ENCODE measurements at regions not wholly inside any gene's neighbourhood (a gene's known extent, or its start where the extent isn't known, plus 50 kb on each side); places are given as distances from the start of the nearest gene placed in this dataset.

DNA sequence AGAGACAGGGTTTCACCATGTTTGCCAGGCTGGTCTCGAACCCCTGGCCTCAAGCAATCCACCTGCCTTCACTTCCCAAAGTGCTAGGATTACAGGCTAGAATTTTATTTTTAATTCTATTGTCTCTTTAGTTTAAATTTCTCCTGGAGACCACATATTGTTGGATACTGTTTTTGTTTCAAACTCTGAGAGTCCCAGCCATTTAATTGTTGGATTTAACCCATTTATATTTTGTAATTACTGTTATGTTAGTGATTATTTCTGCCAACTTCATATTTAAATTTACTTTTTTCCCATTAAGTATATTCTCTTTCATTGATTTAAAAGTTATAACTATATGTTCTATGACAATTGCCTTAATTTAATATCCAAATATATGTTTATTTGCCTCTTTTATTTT is 185.6 kb downstream of the ZNF248 start (continued):
- TF ChIP-seq, protein P1, sequence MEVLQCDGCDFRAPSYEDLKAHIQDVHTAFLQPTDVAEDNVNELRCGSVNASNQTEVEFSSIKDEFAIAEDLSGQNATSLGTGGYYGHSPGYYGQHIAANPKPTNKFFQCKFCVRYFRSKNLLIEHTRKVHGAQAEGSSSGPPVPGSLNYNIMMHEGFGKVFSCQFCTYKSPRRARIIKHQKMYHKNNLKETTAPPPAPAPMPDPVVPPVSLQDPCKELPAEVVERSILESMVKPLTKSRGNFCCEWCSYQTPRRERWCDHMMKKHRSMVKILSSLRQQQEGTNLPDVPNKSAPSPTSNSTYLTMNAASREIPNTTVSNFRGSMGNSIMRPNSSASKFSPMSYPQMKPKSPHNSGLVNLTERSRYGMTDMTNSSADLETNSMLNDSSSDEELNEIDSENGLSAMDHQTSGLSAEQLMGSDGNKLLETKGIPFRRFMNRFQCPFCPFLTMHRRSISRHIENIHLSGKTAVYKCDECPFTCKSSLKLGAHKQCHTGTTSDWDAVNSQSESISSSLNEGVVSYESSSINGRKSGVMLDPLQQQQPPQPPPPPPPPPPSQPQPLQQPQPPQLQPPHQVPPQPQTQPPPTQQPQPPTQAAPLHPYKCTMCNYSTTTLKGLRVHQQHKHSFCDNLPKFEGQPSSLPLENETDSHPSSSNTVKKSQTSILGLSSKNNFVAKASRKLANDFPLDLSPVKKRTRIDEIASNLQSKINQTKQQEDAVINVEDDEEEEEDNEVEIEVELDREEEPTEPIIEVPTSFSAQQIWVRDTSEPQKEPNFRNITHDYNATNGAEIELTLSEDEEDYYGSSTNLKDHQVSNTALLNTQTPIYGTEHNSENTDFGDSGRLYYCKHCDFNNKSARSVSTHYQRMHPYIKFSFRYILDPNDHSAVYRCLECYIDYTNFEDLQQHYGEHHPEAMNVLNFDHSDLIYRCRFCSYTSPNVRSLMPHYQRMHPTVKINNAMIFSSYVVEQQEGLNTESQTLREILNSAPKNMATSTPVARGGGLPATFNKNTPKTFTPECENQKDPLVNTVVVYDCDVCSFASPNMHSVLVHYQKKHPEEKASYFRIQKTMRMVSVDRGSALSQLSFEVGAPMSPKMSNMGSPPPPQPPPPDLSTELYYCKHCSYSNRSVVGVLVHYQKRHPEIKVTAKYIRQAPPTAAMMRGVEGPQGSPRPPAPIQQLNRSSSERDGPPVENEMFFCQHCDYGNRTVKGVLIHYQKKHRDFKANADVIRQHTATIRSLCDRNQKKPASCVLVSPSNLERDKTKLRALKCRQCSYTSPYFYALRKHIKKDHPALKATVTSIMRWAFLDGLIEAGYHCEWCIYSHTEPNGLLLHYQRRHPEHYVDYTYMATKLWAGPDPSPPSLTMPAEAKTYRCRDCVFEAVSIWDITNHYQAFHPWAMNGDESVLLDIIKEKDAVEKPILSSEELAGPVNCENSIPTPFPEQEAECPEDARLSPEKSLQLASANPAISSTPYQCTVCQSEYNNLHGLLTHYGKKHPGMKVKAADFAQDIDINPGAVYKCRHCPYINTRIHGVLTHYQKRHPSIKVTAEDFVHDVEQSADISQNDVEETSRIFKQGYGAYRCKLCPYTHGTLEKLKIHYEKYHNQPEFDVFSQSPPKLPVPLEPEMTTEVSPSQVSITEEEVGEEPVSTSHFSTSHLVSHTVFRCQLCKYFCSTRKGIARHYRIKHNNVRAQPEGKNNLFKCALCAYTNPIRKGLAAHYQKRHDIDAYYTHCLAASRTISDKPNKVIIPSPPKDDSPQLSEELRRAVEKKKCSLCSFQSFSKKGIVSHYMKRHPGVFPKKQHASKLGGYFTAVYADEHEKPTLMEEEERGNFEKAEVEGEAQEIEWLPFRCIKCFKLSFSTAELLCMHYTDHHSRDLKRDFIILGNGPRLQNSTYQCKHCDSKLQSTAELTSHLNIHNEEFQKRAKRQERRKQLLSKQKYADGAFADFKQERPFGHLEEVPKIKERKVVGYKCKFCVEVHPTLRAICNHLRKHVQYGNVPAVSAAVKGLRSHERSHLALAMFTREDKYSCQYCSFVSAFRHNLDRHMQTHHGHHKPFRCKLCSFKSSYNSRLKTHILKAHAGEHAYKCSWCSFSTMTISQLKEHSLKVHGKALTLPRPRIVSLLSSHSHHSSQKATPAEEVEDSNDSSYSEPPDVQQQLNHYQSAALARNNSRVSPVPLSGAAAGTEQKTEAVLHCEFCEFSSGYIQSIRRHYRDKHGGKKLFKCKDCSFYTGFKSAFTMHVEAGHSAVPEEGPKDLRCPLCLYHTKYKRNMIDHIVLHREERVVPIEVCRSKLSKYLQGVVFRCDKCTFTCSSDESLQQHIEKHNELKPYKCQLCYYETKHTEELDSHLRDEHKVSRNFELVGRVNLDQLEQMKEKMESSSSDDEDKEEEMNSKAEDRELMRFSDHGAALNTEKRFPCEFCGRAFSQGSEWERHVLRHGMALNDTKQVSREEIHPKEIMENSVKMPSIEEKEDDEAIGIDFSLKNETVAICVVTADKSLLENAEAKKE (CRISPR knock-in tag; IDR thresholded peaks at IDR 0.05): no peak
- TF ChIP-seq ZNF331 (CRISPR knock-in tag; IDR thresholded peaks at IDR 0.05; ENCODE audit: low read depth): no peak
- no peak for TF ChIP-seq POLR2AphosphoS5 (IDR thresholded peaks at IDR 0.05; ENCODE audit: low read depth)
- TF ChIP-seq ETS1 (IDR thresholded peaks at IDR 0.05): no peak
- no peak for TF ChIP-seq CTCF (conservative IDR thresholded peaks at IDR 0.05; ENCODE audit: low read depth in 2 of 2)
- no peak for TF ChIP-seq JUNB (IDR thresholded peaks at IDR 0.05; ENCODE audit: unreplicated experiment)
- no peak for TF ChIP-seq EZH2 (IDR thresholded peaks at IDR 0.05; ENCODE audit: low read depth, unreplicated experiment)
- no peak for TF ChIP-seq ZNF114 (CRISPR knock-in tag; IDR thresholded peaks at IDR 0.05)
